ENCODE measurements at regions not wholly inside any gene's neighbourhood (a gene's known extent, or its start where the extent isn't known, plus 50 kb on each side); places are given as distances from the start of the nearest gene placed in this dataset.

- intact Hi-C loops (cut with DNase I), result no loop called here
Measured at GRCh38 chr10:90988024-90988423, 67.1 kb upstream of the ANKRD1 start.

GRCh38 chr10:90988802-90989201 is 67.9 kb upstream of the ANKRD1 start:
- peaks cover 2% of the 10 kb centered on the region for H3K4me1 ChIP-seq
- DNase-seq, result no peak
- no peak for TF ChIP-seq CTCF (IDR thresholded peaks at IDR 0.05)
- ATAC-seq, result no peak
- no peaks in the 10 kb centered on the region for H3K9me3 ChIP-seq
- intact Hi-C loops (cut with DNase I), result no loop called here
- H3K36me3 ChIP-seq, result no peaks in the 10 kb centered on the region
- H3K27ac ChIP-seq, result no peak overlapping the region
- H3K4me3 ChIP-seq, result no peak overlapping the region
- H3K27me3 ChIP-seq (ENCODE audit: low read depth), result no peaks in the 10 kb centered on the region

More at GRCh38 chr10:90988024-90988423, 67.1 kb upstream of the ANKRD1 start:
- DNase-seq (no peak), ATAC-seq (no peak)
- H3K27me3 ChIP-seq (ENCODE audit: low read depth), result no peaks in the 10 kb centered on the region
- H3K9me3 ChIP-seq, result no peaks in the 10 kb centered on the region
- H3K36me3 ChIP-seq, result no peaks in the 10 kb centered on the region
- no peak overlapping the region for H3K27ac ChIP-seq
- no peak for TF ChIP-seq CTCF (IDR thresholded peaks at IDR 0.05)
- H3K4me3 ChIP-seq, result no peak overlapping the region
- H3K4me1 ChIP-seq, result no peaks in the 10 kb centered on the region

GRCh38 chr10:90989378-90989777 is 68.5 kb upstream of the ANKRD1 start:
- Histone ChIP-seq H3K27me3 (ENCODE audit: low read depth) (no peaks in the 10 kb centered on the region), H3K4me1 (peaks cover 3% of the 10 kb centered on the region), H3K9me3 (no peaks in the 10 kb centered on the region), H3K36me3 (no peaks in the 10 kb centered on the region), H3K4me3 (no peak overlapping the region), H3K27ac (no peak overlapping the region)
- no peak for TF ChIP-seq CTCF (IDR thresholded peaks at IDR 0.05)
- ATAC-seq, result no peak
- no peak for DNase-seq
- intact Hi-C loops (cut with DNase I), result no loop called here

- Histone ChIP-seq H3K27ac (no peak overlapping the region), H3K4me3 (no peak overlapping the region), H3K4me1 (peaks cover 3% of the 10 kb centered on the region), H3K9me3 (no peaks in the 10 kb centered on the region), H3K27me3 (ENCODE audit: low read depth) (no peaks in the 10 kb centered on the region), H3K36me3 (no peaks in the 10 kb centered on the region)
- TF ChIP-seq CTCF (IDR thresholded peaks at IDR 0.05), result no peak
- intact Hi-C loops (cut with DNase I), result no loop called here
- ATAC-seq, result no peak
- no peak for DNase-seq
Measured at GRCh38 chr10:90992462-90992861, 71.6 kb upstream of the ANKRD1 start.

GRCh38 chr10:90993340-90993739 is 72.5 kb upstream of the ANKRD1 start:
- H3K4me3 ChIP-seq, result no peak overlapping the region
- H3K27ac ChIP-seq, result no peak overlapping the region
- DNase-seq (no peak), ATAC-seq (no peak)
- H3K36me3 ChIP-seq, result no peaks in the 10 kb centered on the region
- peaks cover 3% of the 10 kb centered on the region for H3K4me1 ChIP-seq
- no peaks in the 10 kb centered on the region for H3K9me3 ChIP-seq
- intact Hi-C loops (cut with DNase I), result no loop called here
- H3K27me3 ChIP-seq (ENCODE audit: low read depth), result no peaks in the 10 kb centered on the region
- TF ChIP-seq CTCF (IDR thresholded peaks at IDR 0.05), result no peak

GRCh38 chr10:90997670-90998069 is 76.8 kb upstream of the ANKRD1 start:
- no peaks in the 10 kb centered on the region for H3K27me3 ChIP-seq (ENCODE audit: low read depth)
- no peak for DNase-seq
- peaks cover 3% of the 10 kb centered on the region for H3K4me1 ChIP-seq
- intact Hi-C loops (cut with DNase I), result no loop called here
- ATAC-seq, result no peak
- H3K27ac ChIP-seq, result no peak overlapping the region
- TF ChIP-seq CTCF (IDR thresholded peaks at IDR 0.05), result no peak
- H3K9me3 ChIP-seq, result no peaks in the 10 kb centered on the region
- no peak overlapping the region for H3K4me3 ChIP-seq
- no peaks in the 10 kb centered on the region for H3K36me3 ChIP-seq

All from lower lobe of right lung (tissue), 2 donors.